ENCODE measurements at regions not wholly inside any gene's neighbourhood (a gene's known extent, or its start where the extent isn't known, plus 50 kb on each side); places are given as distances from the start of the nearest gene placed in this dataset.

DNA sequence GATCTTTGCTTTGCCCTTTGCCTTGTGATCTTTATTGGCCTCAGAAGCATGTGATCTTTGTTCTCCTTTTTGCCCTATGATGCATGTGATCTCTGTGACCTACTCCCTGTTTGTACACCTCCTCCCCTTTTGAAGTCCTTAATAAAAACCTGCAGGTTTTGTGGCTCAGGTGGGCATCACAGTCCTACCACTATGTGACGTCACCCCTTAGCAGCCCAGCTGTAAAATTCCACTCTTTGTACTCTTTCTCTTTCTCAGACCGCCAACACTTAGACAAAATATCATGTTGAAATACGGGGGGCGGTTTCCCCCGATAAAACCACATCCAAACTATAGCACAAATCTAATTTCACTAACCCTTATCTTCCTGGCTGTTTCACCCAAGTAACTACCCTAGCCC is 76.7 kb upstream of the RAPGEF4 start:
- WGBS (ENCODE audit: missing lambda C conversion rate) = 88% methylated on average over 5 of the region's 5 CpGs
- Histone ChIP-seq H3K4me1 (0 out of 3 replicates have a peak, but pooled peaks cover 6% of the 10 kb centered on the region), H3K4me3 (no peak overlapping the region), H3K4me2 (no peak overlapping the region), H3K27ac (no peak overlapping the region), H3K9me3 (no peaks in the 10 kb centered on the region)
- FAIRE-seq = no peak
- POLR2A ChIA-PET = no interaction called here
- DNase-seq (ENCODE audit: low read depth in 1 of 2, low spot score in 1 of 2) = no peak
- TF ChIP-seq KDM5A (IDR thresholded peaks at IDR 0.05) = no peak
- TF ChIP-seq RFX5 (IDR thresholded peaks at IDR 0.05) = no peak
- TF ChIP-seq, protein P1, sequence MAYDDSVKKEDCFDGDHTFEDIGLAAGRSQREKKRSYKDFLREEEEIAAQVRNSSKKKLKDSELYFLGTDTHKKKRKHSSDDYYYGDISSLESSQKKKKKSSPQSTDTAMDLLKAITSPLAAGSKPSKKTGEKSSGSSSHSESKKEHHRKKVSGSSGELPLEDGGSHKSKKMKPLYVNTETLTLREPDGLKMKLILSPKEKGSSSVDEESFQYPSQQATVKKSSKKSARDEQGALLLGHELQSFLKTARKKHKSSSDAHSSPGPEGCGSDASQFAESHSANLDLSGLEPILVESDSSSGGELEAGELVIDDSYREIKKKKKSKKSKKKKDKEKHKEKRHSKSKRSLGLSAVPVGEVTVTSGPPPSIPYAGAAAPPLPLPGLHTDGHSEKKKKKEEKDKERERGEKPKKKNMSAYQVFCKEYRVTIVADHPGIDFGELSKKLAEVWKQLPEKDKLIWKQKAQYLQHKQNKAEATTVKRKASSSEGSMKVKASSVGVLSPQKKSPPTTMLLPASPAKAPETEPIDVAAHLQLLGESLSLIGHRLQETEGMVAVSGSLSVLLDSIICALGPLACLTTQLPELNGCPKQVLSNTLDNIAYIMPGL (CRISPR knock-in tag; IDR thresholded peaks at IDR 0.05; ENCODE audit: borderline replicate concordance) = no peak
- no peak for TF ChIP-seq GATA3 (IDR thresholded peaks at IDR 0.05; ENCODE audit: borderline replicate concordance)
- CTCF ChIA-PET = no interaction called here
- ATAC-seq = no peak

DNA sequence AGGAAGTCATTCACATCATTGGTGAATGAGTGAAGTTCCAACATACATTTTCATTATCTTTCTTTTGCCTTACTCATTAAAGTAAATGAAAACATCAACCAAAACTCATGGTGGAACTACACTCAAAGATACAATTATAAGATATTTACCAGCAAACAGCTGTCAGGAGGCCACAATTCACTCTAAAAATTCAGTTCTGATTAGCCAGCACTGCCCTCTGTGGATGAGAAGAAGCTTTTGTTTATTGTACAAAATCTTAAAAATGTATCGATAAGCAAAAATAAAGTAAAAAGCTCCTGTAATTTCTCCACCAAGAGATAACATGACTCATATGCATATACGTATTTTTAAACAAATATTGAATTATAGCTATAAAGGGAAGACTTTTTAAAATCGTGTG is 73.5 kb upstream of the RAPGEF4 start:
- Histone ChIP-seq H3K9me3 (peaks cover 4% of the 10 kb centered on the region; the same call in 1 of the 3 replicates), H3K4me3 (no peak overlapping the region), H3K27ac (no peak overlapping the region), H3K4me2 (no peak overlapping the region), H3K4me1 (no peaks in the 10 kb centered on the region)
- ChIA-PET POLR2A (no interaction called here), CTCF (interaction anchor here (0.7 to 3.2 kb wide), 5 partner anchors 13 to 126 kb away, joined by 3 to 10 read pairs (median 3); no protein-coding TSS in a partner anchor)
- ATAC-seq (no peak), FAIRE-seq (no peak), DNase-seq (ENCODE audit: low read depth in 1 of 2, low spot score in 1 of 2) (no peak)
- WGBS (ENCODE audit: missing lambda C conversion rate) = 55% methylated on average over 3 of the region's 3 CpGs
- TF ChIP-seq MAZ (IDR thresholded peaks at IDR 0.05; ENCODE audit: borderline replicate concordance, low read depth, low read length) (no peak), RCOR1 (IDR thresholded peaks at IDR 0.05; ENCODE audit: low read depth, low read length) (no peak), SREBF2 (IDR thresholded peaks at IDR 0.05) (no peak), RARB (CRISPR knock-in tag; IDR thresholded peaks at IDR 0.05) (no peak), BHLHE40 (IDR thresholded peaks at IDR 0.05; ENCODE audit: low read depth, low read length) (no peak), FOSL2 (IDR thresholded peaks at IDR 0.05) (no peak), FOSL2 (CRISPR knock-in tag; IDR thresholded peaks at IDR 0.05) (no peak), RNF2 (IDR thresholded peaks at IDR 0.05; ENCODE audit: borderline replicate concordance, low read depth) (no peak), ESRRA (IDR thresholded peaks at IDR 0.05; ENCODE audit: borderline replicate concordance, low read length) (no peak), HDAC2 (IDR thresholded peaks at IDR 0.05) (no peak), TP53 (CRISPR knock-in tag; IDR thresholded peaks at IDR 0.05) (no peak), NFE2L2 (conservative IDR thresholded peaks at IDR 0.05; ENCODE audit: low read length) (no peak), HOXA7 (CRISPR knock-in tag; IDR thresholded peaks at IDR 0.05) (no peak)
- TF ChIP-seq, protein P2, sequence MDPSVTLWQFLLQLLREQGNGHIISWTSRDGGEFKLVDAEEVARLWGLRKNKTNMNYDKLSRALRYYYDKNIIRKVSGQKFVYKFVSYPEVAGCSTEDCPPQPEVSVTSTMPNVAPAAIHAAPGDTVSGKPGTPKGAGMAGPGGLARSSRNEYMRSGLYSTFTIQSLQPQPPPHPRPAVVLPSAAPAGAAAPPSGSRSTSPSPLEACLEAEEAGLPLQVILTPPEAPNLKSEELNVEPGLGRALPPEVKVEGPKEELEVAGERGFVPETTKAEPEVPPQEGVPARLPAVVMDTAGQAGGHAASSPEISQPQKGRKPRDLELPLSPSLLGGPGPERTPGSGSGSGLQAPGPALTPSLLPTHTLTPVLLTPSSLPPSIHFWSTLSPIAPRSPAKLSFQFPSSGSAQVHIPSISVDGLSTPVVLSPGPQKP (IDR thresholded peaks at IDR 0.05; ENCODE audit: low read depth, low read length) = no peak
- TF ChIP-seq, protein P3, sequence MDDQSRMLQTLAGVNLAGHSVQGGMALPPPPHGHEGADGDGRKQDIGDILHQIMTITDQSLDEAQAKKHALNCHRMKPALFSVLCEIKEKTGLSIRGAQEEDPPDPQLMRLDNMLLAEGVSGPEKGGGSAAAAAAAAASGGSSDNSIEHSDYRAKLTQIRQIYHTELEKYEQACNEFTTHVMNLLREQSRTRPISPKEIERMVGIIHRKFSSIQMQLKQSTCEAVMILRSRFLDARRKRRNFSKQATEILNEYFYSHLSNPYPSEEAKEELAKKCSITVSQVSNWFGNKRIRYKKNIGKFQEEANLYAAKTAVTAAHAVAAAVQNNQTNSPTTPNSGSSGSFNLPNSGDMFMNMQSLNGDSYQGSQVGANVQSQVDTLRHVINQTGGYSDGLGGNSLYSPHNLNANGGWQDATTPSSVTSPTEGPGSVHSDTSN (IDR thresholded peaks at IDR 0.05) = no peak
- TF ChIP-seq, protein P1 (CRISPR knock-in tag; IDR thresholded peaks at IDR 0.05; ENCODE audit: borderline replicate concordance) = no peak
- TF ChIP-seq, protein P4, sequence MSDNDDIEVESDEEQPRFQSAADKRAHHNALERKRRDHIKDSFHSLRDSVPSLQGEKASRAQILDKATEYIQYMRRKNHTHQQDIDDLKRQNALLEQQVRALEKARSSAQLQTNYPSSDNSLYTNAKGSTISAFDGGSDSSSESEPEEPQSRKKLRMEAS (IDR thresholded peaks at IDR 0.05) = no peak
